ENCODE measurements at regions not wholly inside any gene's neighbourhood (a gene's known extent, or its start where the extent isn't known, plus 50 kb on each side); places are given as distances from the start of the nearest gene placed in this dataset.

GRCh38 chr10:8477300-8477699, 422.8 kb downstream of the GATA3 start:
- TF ChIP-seq CTCF (IDR thresholded peaks at IDR 0.05; ENCODE audit: low read depth, low read length), result no peak
- no peak for DNase-seq (ENCODE audit: low read depth in 2 of 2)
- H3K4me3 ChIP-seq (replicated peaks in 1 of 2; ENCODE audit: low read depth in 2 of 2, low read length in 2 of 2), result no peak overlapping the region

- H3K4me3 ChIP-seq (replicated peaks in 1 of 2; ENCODE audit: low read depth in 2 of 2, low read length in 2 of 2), result no peak overlapping the region
- no peak for TF ChIP-seq CTCF (IDR thresholded peaks at IDR 0.05; ENCODE audit: low read depth, low read length)
- no peak for DNase-seq (ENCODE audit: low read depth in 2 of 2)
Observed at GRCh38 chr10:8481718-8482504, 427.4 kb downstream of the GATA3 start.

- DNase-seq (ENCODE audit: low read depth in 2 of 2), result no peak
- no peak for TF ChIP-seq CTCF (IDR thresholded peaks at IDR 0.05; ENCODE audit: low read depth, low read length)
- no peak overlapping the region for H3K4me3 ChIP-seq (replicated peaks in 1 of 2; ENCODE audit: low read depth in 2 of 2, low read length in 2 of 2)
Observed at GRCh38 chr10:8485032-8485431, 430.5 kb downstream of the GATA3 start.

- no peak for DNase-seq (ENCODE audit: low read depth in 2 of 2)
- H3K4me3 ChIP-seq (replicated peaks in 1 of 2; ENCODE audit: low read depth in 2 of 2, low read length in 2 of 2), result no peak overlapping the region
- TF ChIP-seq CTCF (IDR thresholded peaks at IDR 0.05; ENCODE audit: low read depth, low read length), result no peak
Observed at GRCh38 chr10:8487346-8487745, 432.9 kb downstream of the GATA3 start.

- no peak overlapping the region for H3K4me3 ChIP-seq (replicated peaks in 1 of 2; ENCODE audit: low read depth in 2 of 2, low read length in 2 of 2)
- no peak for TF ChIP-seq CTCF (IDR thresholded peaks at IDR 0.05; ENCODE audit: low read depth, low read length)
- no peak for DNase-seq (ENCODE audit: low read depth in 2 of 2)
Observed at GRCh38 chr10:8489232-8489631, 434.7 kb downstream of the GATA3 start.

- no peak overlapping the region for H3K4me3 ChIP-seq (replicated peaks in 1 of 2; ENCODE audit: low read depth in 2 of 2, low read length in 2 of 2)
- no peak for DNase-seq (ENCODE audit: low read depth in 2 of 2)
- TF ChIP-seq CTCF (IDR thresholded peaks at IDR 0.05; ENCODE audit: low read depth, low read length), result no peak
Observed at GRCh38 chr10:8489823-8490222, 435.3 kb downstream of the GATA3 start.

GRCh38 chr10:8498290-8498689, 443.8 kb downstream of the GATA3 start:
- no peak overlapping the region for H3K4me3 ChIP-seq (replicated peaks in 1 of 2; ENCODE audit: low read depth in 2 of 2, low read length in 2 of 2)

More at GRCh38 chr10:8498290-8498689, 443.8 kb downstream of the GATA3 start:
- no peak for TF ChIP-seq CTCF (IDR thresholded peaks at IDR 0.05; ENCODE audit: low read depth, low read length)
- DNase-seq (ENCODE audit: low read depth in 2 of 2), result no peak
